SK-N-SH treated with all-trans-retinoic acid at 6 μM for 48 hours (cell line): ENCODE measurements at regions not wholly inside any gene's neighbourhood (a gene's known extent, or its start where the extent isn't known, plus 50 kb on each side); places are given as distances from the start of the nearest gene placed in this dataset.

Experiments
- ATAC-seq: fragments of 200-7000 bp; cut with Tn5 transposase; 3 replicates; pipeline ENCODE4 v1.9.1; 2020; ENCODE audit warnings: mild to moderate bottlenecking, moderate library complexity
- ARNTL ChIP-seq: fragments of 450-650 bp; formaldehyde crosslinking; IDR thresholded peaks from 2 replicates; pipeline ENCODE4 v1.5.0; 2020; ENCODE audit warnings: low read depth, mild to moderate bottlenecking, moderate library complexity, borderline replicate concordance
- BACH2 ChIP-seq: fragments of 250-450 bp; sonication (Bioruptor Pico); IDR thresholded peaks from 2 replicates; pipeline ENCODE4 v1.9.0; 2021; ENCODE audit warnings: mild to moderate bottlenecking, borderline replicate concordance
- CSDC2 ChIP-seq: fragments of 250-450 bp; sonication (Bioruptor Pico); IDR thresholded peaks from 2 replicates; pipeline ENCODE4 v1.5.0; 2020; ENCODE audit warnings: mild to moderate bottlenecking, moderate library complexity
- ESRRG ChIP-seq: fragments of 250-450 bp; sonication (Bioruptor Pico); IDR thresholded peaks from 2 replicates; pipeline ENCODE4 v1.6.1; 2021; ENCODE audit warnings: mild to moderate bottlenecking
- GLIS3 ChIP-seq: fragments of 250-450 bp; sonication (Bioruptor Pico); IDR thresholded peaks from 2 replicates; pipeline ENCODE4 v1.5.0; 2020; ENCODE audit warnings: mild to moderate bottlenecking, moderate library complexity
- ISL1 ChIP-seq: fragments of 250-450 bp; sonication (Bioruptor Pico); IDR thresholded peaks from 2 replicates; pipeline ENCODE4 v2.1.2; 2022; ENCODE audit warnings: mild to moderate bottlenecking, moderate library complexity
- PPARA ChIP-seq: fragments of 250-450 bp; sonication (Bioruptor Pico); IDR thresholded peaks from 2 replicates; pipeline ENCODE4 v1.5.0; 2020; ENCODE audit warnings: mild to moderate bottlenecking, borderline replicate concordance
- SNAI2 ChIP-seq: fragments of 250-450 bp; sonication (Bioruptor Pico); IDR thresholded peaks from 2 replicates; pipeline ENCODE4 v1.5.0; 2020; ENCODE audit warnings: mild to moderate bottlenecking, moderate library complexity
- TCF4 ChIP-seq: fragments of 250-450 bp; sonication (Bioruptor Pico); IDR thresholded peaks from 2 replicates; pipeline ENCODE4 v1.8.0; 2021; ENCODE audit warnings: mild to moderate bottlenecking, moderate library complexity, borderline replicate concordance
- TOX ChIP-seq: fragments of 250-450 bp; sonication (Bioruptor Pico); IDR thresholded peaks from 2 replicates; pipeline ENCODE4 v1.8.0; 2021; ENCODE audit warnings: mild to moderate bottlenecking, moderate library complexity, borderline replicate concordance
- ZC3H10 ChIP-seq: fragments of 250-450 bp; sonication (Bioruptor Pico); IDR thresholded peaks from 2 replicates; pipeline ENCODE4 v1.5.1; 2021; ENCODE audit warnings: mild to moderate bottlenecking, moderate library complexity
- ZFP3 ChIP-seq: fragments of 250-450 bp; sonication (Bioruptor Pico); IDR thresholded peaks from 2 replicates; pipeline ENCODE4 v1.5.0; 2020; ENCODE audit warnings: mild to moderate bottlenecking, moderate library complexity
- ZFP30 ChIP-seq: fragments of 450-650 bp; formaldehyde crosslinking; IDR thresholded peaks from 2 replicates; pipeline ENCODE4 v1.5.0; 2022; ENCODE audit warnings: mild to moderate bottlenecking, moderate library complexity
- ZNF565 ChIP-seq: fragments of 450-650 bp; formaldehyde crosslinking; conservative IDR thresholded peaks from 2 replicates; pipeline ENCODE4 v1.5.0; 2020; ENCODE audit warnings: low read depth, mild to moderate bottlenecking, moderate library complexity
- ZNF70 ChIP-seq: fragments of 450-650 bp; formaldehyde crosslinking; IDR thresholded peaks from 2 replicates; pipeline ENCODE4 v1.5.0; 2020; ENCODE audit warnings: mild to moderate bottlenecking, moderate library complexity
- ZNF8 ChIP-seq: fragments of 450-650 bp; formaldehyde crosslinking; IDR thresholded peaks from 2 replicates; pipeline ENCODE4 v1.5.0; 2020; ENCODE audit warnings: mild to moderate bottlenecking, moderate library complexity
- TF ChIP-seq, protein P1 (sequence below): fragments of 250-450 bp; sonication (Bioruptor Pico); IDR thresholded peaks from 2 replicates; pipeline ENCODE4 v1.5.1; 2020; ENCODE audit warnings: low read depth, mild to moderate bottlenecking, moderate library complexity
- TF ChIP-seq, protein P2 (sequence below): fragments of 250-450 bp; sonication (Bioruptor Pico); IDR thresholded peaks from 2 replicates; pipeline ENCODE4 v1.8.0; 2020; ENCODE audit warnings: mild to moderate bottlenecking, moderate library complexity, borderline replicate concordance
- TF ChIP-seq, protein P3 (sequence below): fragments of 250-450 bp; sonication (Bioruptor Pico); IDR thresholded peaks from 2 replicates; pipeline ENCODE4 v1.8.0; 2021; ENCODE audit warnings: low read depth, mild to moderate bottlenecking, moderate library complexity, borderline replicate concordance
- TF ChIP-seq, protein P4 (sequence below): fragments of 250-450 bp; sonication (Bioruptor Pico); IDR thresholded peaks from 2 replicates; pipeline ENCODE4 v1.5.1; 2021; ENCODE audit warnings: mild to moderate bottlenecking, moderate library complexity
- TF ChIP-seq, protein P5 (sequence below): fragments of 250-450 bp; sonication (Bioruptor Pico); IDR thresholded peaks from 2 replicates; pipeline ENCODE4 v1.5.0; 2020; ENCODE audit warnings: mild to moderate bottlenecking, moderate library complexity

DNA sequence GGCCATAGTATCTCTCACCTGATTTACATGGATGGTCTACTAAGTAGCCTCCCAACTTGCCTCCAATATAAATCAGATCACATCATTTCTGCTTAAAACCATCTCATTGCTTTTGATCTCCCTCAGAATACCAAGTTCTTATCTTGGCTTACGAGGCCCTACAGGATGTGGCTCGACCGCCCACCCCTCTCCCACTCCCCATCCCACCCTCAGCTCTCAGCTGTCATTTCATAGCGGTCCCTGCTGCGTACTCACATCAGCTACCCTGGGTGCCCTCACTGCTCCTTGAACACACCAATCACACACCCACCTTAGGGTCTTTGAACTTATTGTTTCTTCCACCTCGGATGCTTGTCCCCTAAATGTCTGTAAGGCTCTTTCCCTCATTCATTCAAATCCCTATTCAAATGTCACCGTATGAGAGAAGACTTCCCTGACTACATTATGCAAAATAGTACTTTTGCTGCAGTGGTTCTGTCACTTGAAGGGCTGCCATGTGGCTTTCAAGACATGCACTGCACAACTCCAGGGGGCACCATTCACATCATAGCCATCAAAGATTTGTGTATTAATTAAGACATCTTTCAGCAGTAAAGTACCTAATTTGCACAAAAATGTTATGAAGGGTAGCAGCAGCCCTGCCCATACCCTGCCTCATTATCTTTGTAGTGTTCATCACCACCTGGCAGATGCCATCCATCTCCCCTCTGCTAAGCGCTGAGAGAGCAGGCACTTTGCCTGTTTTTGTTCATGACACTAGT is 171.1 kb downstream of the ENC1 start:
- TF ChIP-seq, protein P1, sequence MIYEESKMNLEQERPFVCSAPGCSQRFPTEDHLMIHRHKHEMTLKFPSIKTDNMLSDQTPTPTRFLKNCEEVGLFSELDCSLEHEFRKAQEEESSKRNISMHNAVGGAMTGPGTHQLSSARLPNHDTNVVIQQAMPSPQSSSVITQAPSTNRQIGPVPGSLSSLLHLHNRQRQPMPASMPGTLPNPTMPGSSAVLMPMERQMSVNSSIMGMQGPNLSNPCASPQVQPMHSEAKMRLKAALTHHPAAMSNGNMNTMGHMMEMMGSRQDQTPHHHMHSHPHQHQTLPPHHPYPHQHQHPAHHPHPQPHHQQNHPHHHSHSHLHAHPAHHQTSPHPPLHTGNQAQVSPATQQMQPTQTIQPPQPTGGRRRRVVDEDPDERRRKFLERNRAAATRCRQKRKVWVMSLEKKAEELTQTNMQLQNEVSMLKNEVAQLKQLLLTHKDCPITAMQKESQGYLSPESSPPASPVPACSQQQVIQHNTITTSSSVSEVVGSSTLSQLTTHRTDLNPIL (CRISPR knock-in tag) = no peak
- TF ChIP-seq GLIS3 = no peak
- TF ChIP-seq ZFP3 (CRISPR knock-in tag) = no peak
- no peak for TF ChIP-seq ZNF565
- no peak for TF ChIP-seq ESRRG (CRISPR knock-in tag)
- TF ChIP-seq, protein P2, sequence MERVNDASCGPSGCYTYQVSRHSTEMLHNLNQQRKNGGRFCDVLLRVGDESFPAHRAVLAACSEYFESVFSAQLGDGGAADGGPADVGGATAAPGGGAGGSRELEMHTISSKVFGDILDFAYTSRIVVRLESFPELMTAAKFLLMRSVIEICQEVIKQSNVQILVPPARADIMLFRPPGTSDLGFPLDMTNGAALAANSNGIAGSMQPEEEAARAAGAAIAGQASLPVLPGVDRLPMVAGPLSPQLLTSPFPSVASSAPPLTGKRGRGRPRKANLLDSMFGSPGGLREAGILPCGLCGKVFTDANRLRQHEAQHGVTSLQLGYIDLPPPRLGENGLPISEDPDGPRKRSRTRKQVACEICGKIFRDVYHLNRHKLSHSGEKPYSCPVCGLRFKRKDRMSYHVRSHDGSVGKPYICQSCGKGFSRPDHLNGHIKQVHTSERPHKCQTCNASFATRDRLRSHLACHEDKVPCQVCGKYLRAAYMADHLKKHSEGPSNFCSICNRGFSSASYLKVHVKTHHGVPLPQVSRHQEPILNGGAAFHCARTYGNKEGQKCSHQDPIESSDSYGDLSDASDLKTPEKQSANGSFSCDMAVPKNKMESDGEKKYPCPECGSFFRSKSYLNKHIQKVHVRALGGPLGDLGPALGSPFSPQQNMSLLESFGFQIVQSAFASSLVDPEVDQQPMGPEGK (CRISPR knock-in tag) = no peak
- TF ChIP-seq TOX (CRISPR knock-in tag) = no peak
- no peak for TF ChIP-seq SNAI2 (CRISPR knock-in tag)
- ATAC-seq = no peak

DNA sequence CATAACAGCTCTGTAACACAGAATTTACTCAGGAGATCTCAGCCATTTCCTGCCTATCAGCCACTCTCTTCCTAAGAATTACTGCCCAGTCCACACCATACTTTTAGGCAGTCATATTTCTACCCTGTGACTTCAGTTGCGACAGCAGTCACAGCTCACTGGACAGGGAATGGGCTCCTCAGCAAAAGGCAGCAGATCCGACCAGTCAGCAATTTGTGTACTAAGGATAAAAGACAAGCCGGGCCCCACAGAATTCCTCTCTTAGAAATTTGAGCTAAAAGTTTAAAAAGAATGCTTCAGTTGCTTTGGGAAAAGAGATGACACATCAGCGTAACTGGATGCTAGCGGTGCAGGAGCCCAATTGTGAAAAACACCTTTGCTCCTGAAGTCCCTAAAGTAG is 172.1 kb downstream of the ENC1 start:
- TF ChIP-seq PPARA (CRISPR knock-in tag) = no peak
- TF ChIP-seq TCF4 = no peak
- TF ChIP-seq ZNF70 (CRISPR knock-in tag) = no peak
- TF ChIP-seq, protein P3, sequence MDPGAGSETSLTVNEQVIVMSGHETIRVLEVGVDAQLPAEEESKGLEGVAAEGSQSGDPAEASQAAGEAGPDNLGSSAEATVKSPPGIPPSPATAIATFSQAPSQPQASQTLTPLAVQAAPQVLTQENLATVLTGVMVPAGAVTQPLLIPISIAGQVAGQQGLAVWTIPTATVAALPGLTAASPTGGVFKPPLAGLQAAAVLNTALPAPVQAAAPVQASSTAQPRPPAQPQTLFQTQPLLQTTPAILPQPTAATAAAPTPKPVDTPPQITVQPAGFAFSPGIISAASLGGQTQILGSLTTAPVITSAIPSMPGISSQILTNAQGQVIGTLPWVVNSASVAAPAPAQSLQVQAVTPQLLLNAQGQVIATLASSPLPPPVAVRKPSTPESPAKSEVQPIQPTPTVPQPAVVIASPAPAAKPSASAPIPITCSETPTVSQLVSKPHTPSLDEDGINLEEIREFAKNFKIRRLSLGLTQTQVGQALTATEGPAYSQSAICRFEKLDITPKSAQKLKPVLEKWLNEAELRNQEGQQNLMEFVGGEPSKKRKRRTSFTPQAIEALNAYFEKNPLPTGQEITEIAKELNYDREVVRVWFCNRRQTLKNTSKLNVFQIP = no peak
- no peak for TF ChIP-seq ZNF565
- ATAC-seq = no peak

DNA sequence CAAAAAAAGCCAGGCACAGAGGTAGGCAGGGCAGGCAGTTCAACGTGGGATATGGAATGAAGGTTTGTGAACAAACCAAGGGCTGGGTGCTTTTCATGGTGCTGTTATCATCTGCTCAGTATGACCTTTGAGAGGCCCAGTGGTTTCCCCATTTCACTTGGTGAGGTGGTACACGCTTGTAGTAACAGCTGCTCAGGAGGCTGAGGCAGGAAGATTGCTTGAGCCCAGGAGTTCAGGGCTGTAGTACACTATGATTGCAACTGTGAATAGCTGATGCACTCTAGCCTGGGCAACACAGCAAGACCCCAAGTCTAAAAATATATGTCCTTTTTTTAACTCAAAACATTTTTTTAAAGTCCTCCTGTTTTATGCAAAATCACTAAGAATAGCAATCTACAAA is 174.8 kb downstream of the ENC1 start:
- no peak for ATAC-seq

More for the DNA sequence above, 174.8 kb downstream of the ENC1 start:
- TF ChIP-seq, protein P3 = no peak
- TF ChIP-seq, protein P1 (CRISPR knock-in tag) = no peak
- no peak for TF ChIP-seq PPARA (CRISPR knock-in tag)
- TF ChIP-seq, protein P4, sequence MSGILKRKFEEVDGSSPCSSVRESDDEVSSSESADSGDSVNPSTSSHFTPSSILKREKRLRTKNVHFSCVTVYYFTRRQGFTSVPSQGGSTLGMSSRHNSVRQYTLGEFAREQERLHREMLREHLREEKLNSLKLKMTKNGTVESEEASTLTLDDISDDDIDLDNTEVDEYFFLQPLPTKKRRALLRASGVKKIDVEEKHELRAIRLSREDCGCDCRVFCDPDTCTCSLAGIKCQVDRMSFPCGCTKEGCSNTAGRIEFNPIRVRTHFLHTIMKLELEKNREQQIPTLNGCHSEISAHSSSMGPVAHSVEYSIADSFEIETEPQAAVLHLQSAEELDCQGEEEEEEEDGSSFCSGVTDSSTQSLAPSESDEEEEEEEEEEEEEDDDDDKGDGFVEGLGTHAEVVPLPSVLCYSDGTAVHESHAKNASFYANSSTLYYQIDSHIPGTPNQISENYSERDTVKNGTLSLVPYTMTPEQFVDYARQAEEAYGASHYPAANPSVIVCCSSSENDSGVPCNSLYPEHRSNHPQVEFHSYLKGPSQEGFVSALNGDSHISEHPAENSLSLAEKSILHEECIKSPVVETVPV (CRISPR knock-in tag) = no peak
- no peak for TF ChIP-seq ESRRG (CRISPR knock-in tag)
- no peak for TF ChIP-seq ZFP30 (CRISPR knock-in tag)
- TF ChIP-seq CSDC2 (CRISPR knock-in tag) = no peak
- TF ChIP-seq ZFP3 (CRISPR knock-in tag) = no peak
- TF ChIP-seq ZNF70 (CRISPR knock-in tag) = no peak
- TF ChIP-seq ZNF8 (CRISPR knock-in tag) = no peak
- no peak for TF ChIP-seq ARNTL (CRISPR knock-in tag)
- TF ChIP-seq ISL1 = no peak
- no peak for TF ChIP-seq GLIS3
- TF ChIP-seq, protein P5, sequence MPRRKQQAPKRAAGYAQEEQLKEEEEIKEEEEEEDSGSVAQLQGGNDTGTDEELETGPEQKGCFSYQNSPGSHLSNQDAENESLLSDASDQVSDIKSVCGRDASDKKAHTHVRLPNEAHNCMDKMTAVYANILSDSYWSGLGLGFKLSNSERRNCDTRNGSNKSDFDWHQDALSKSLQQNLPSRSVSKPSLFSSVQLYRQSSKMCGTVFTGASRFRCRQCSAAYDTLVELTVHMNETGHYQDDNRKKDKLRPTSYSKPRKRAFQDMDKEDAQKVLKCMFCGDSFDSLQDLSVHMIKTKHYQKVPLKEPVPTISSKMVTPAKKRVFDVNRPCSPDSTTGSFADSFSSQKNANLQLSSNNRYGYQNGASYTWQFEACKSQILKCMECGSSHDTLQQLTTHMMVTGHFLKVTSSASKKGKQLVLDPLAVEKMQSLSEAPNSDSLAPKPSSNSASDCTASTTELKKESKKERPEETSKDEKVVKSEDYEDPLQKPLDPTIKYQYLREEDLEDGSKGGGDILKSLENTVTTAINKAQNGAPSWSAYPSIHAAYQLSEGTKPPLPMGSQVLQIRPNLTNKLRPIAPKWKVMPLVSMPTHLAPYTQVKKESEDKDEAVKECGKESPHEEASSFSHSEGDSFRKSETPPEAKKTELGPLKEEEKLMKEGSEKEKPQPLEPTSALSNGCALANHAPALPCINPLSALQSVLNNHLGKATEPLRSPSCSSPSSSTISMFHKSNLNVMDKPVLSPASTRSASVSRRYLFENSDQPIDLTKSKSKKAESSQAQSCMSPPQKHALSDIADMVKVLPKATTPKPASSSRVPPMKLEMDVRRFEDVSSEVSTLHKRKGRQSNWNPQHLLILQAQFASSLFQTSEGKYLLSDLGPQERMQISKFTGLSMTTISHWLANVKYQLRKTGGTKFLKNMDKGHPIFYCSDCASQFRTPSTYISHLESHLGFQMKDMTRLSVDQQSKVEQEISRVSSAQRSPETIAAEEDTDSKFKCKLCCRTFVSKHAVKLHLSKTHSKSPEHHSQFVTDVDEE (CRISPR knock-in tag) = no peak
- TF ChIP-seq ZNF565 = no peak
- no peak for TF ChIP-seq BACH2 (CRISPR knock-in tag)
- TF ChIP-seq ZC3H10 (CRISPR knock-in tag) = no peak
- TF ChIP-seq, all 23 proteins: peak for 0
